Heart left ventricle (tissue), 16 donors: ENCODE measurements at regions not wholly inside any gene's neighbourhood (a gene's known extent, or its start where the extent isn't known, plus 50 kb on each side); places are given as distances from the start of the nearest gene placed in this dataset.

Experiments
- ATAC-seq, 4 donors: fragments of 200-7000 bp; cut with Tn5 transposase; one replicate each; pipeline ENCODE4 v1.9.1; 2020 to 2022; ENCODE audit warnings: moderate library complexity in 4 of 4, mild to moderate bottlenecking in 3 of 4, moderate number of reproducible peaks in 1 of 4
- DNase-seq, 5 donors: peaks; one replicate each; pipeline ENCODE4 v3.0.0-alpha.2; 2020
- H3K27ac ChIP-seq, 12 donors: fragments of 200-600 bp; sonication (generic) in 4 of 12; one replicate each; pipeline versions ENCODE4 v1.5.0 to v1.8.0; 2016 to 2022; ENCODE audit warnings: mild to moderate bottlenecking in 2 of 12
- H3K27me3 ChIP-seq, 9 donors: fragments of 200-600 bp; sonication (generic) in 2 of 9; one replicate each; pipeline versions ENCODE4 v1.5.1 to v1.8.0; 2016 to 2022; ENCODE audit warnings: mild to moderate bottlenecking in 3 of 9
- H3K36me3 ChIP-seq, 9 donors: fragments of 200-600 bp; sonication (generic) in 2 of 9; one replicate each; pipeline versions ENCODE4 v1.5.0 to v1.8.0; 2018 to 2022; ENCODE audit warnings: mild to moderate bottlenecking in 2 of 9
- H3K4me1 ChIP-seq, 12 donors: fragments of 200-600 bp; sonication (generic) in 4 of 12; one replicate each; pipeline versions ENCODE4 v1.5.0 to v1.8.0; 2016 to 2022; ENCODE audit warnings: mild to moderate bottlenecking in 3 of 12
- H3K4me3 ChIP-seq, 12 donors: fragments of 200-600 bp; sonication (generic) in 4 of 12; one replicate each; pipeline versions ENCODE4 v1.5.0 to v1.8.0; 2017 to 2022; ENCODE audit warnings: mild to moderate bottlenecking in 9 of 12, moderate library complexity in 4 of 12
- H3K9me3 ChIP-seq, 12 donors: fragments of 200-600 bp; sonication (generic) in 4 of 12; one replicate each; pipeline versions ENCODE4 v1.5.0 to v1.8.0; 2016 to 2022; ENCODE audit warnings: mild to moderate bottlenecking in 1 of 12
- CTCF ChIP-seq, 12 donors: fragments of 200-600 bp; sonication (generic) in 4 of 12; IDR thresholded peaks; one replicate each; pipeline versions ENCODE4 v1.5.0 to v1.8.0; 2018 to 2022; ENCODE audit warnings: antibody characterized with exemption in 12 of 12, mild to moderate bottlenecking in 5 of 12
- POLR2A ChIP-seq, 2 donors: fragments of 450-650 bp; IDR thresholded peaks; one replicate each; pipeline ENCODE4 v1.6.1; 2017; ENCODE audit warnings: antibody characterized with exemption in 2 of 2, mild to moderate bottlenecking in 2 of 2, moderate library complexity in 2 of 2
- WGBS, 4 donors: extraction: QIAGEN DNeasy Blood & Tissue Kit in 2 of 4; methylation state at CpG; one replicate each; pipeline versions ENCODE4 v1.1.5 to v1.1.7; 2013 to 2018; 5-methylcytosine and 5-hydroxymethylcytosine counted together
- intact Hi-C, 10 donors: fragments of 100-400 bp; cut with DNase I; formaldehyde crosslinking; loops; one replicate each; pipeline versions ENCODE4 v1.11.1 to v1.14.2; 2022
- donor health status: ischemic (EF 13 %, LVEDD 7.1; RV severe dilation, severe dysfunction).
- donor health status: healthy with polysubstance abuse.
- donor health status: DM: no; HTN: yes; CAD: no.
- donor health status: DM: no; HTN: no; CAD: no.
- donor health status: ischemic (EF 25% LVEDD 6.9; RV normal size, moderate dysfunction).
- donor health status: ischemic (EF 25% LVEDD 5.7; RV mildly dilated, moderate dysfunction).
- donor health status: healthy.
- donor health status: DM: yes; HTN: yes; CAD: no.
- donor health status: ischemic (EF 35%, LVEDD 5.7; RV mildly dilated, moderate dysfunction).
- donor health status: nonischemic (EF 11% LVEDD 7.7; RV severe dilation, severe dysfunction).
- donor health status: DM: yes; HTN: yes; CAD: no.
- donor health status: PGD.
- donor health status: ischemic (EF 29% LVEDD 5.4; RV normal size, mild dysfunction).
- donor health status: nonischemic (EF 23%, LVEDD 6.1; RV moderate dilation, normal function).

GRCh38 chr14:49420201-49420600 is 166.0 kb downstream of the RPS29 start:
- no peaks in the 10 kb centered on the region for H3K9me3 ChIP-seq
- intact Hi-C loops: no loop called here
- H3K36me3 ChIP-seq: no peaks in the 10 kb centered on the region
- no peak for DNase-seq
- no peak for ATAC-seq
- H3K27ac ChIP-seq: no peak overlapping the region
- H3K4me3 ChIP-seq: no peak overlapping the region
- TF ChIP-seq CTCF (IDR thresholded peaks at IDR 0.05): no peak
- no peak for TF ChIP-seq POLR2A (IDR thresholded peaks at IDR 0.05)
- WGBS, 4 donors: 85 to 98% (median 89%) methylated on average over 3 of the region's 3 CpGs
- no peaks in the 10 kb centered on the region for H3K4me1 ChIP-seq
- H3K27me3 ChIP-seq: peaks cover 0 to 8% (median 0%) of the 10 kb centered on the region in 9 donors

GRCh38 chr14:49418789-49419188 is 167.4 kb downstream of the RPS29 start:
- intact Hi-C loops: no loop called here
- Histone ChIP-seq H3K36me3 (no peaks in the 10 kb centered on the region), H3K27ac (no peak overlapping the region), H3K27me3 (peaks cover 0 to 8% (median 0%) of the 10 kb centered on the region in 9 donors), H3K4me3 (no peak overlapping the region), H3K9me3 (no peaks in the 10 kb centered on the region), H3K4me1 (no peaks in the 10 kb centered on the region)
- TF ChIP-seq POLR2A (IDR thresholded peaks at IDR 0.05): no peak
- no peak for TF ChIP-seq CTCF (IDR thresholded peaks at IDR 0.05)
- ATAC-seq: no peak
- whole genome bisulfite sequencing, 4 donors: 69 to 80% (median 75%) methylated on average over 4 of the region's 4 CpGs
- DNase-seq: no peak

- TF ChIP-seq POLR2A (IDR thresholded peaks at IDR 0.05): no peak
- no peak for TF ChIP-seq CTCF (IDR thresholded peaks at IDR 0.05)
- ATAC-seq (no peak), DNase-seq (no peak)
- Histone ChIP-seq H3K27me3 (peaks cover 0 to 8% (median 0%) of the 10 kb centered on the region in 9 donors), H3K4me3 (no peak overlapping the region), H3K27ac (no peak overlapping the region), H3K9me3 (no peaks in the 10 kb centered on the region), H3K4me1 (no peaks in the 10 kb centered on the region), H3K36me3 (no peaks in the 10 kb centered on the region)
- intact Hi-C loops: no loop called here
These were observed 168.4 kb downstream of the RPS29 start for GRCh38 chr14:49417790-49418189.

- WGBS, 4 donors: 59 to 79% (median 68%) methylated on average over 1 of the region's 1 CpG
These were observed 177.8 kb downstream of the RPS29 start for GRCh38 chr14:49408187-49408933.

More at GRCh38 chr14:49408187-49408933, 177.8 kb downstream of the RPS29 start:
- ATAC-seq (no peak), DNase-seq (no peak)
- H3K4me1 ChIP-seq: no peaks in the 10 kb centered on the region
- no peaks in the 10 kb centered on the region for H3K36me3 ChIP-seq
- TF ChIP-seq CTCF (IDR thresholded peaks at IDR 0.05): no peak
- no peak for TF ChIP-seq POLR2A (IDR thresholded peaks at IDR 0.05)
- intact Hi-C loops: no loop called here
- no peak overlapping the region for H3K27ac ChIP-seq
- no peaks in the 10 kb centered on the region for H3K27me3 ChIP-seq
- no peaks in the 10 kb centered on the region for H3K9me3 ChIP-seq
- no peak overlapping the region for H3K4me3 ChIP-seq
